Transverse colon (tissue), 4 donors: ENCODE measurements at regions not wholly inside any gene's neighbourhood (a gene's known extent, or its start where the extent isn't known, plus 50 kb on each side); places are given as distances from the start of the nearest gene placed in this dataset.

Experiments
- DNase-seq: peaks from one replicate; pipeline ENCODE4 v3.0.0-alpha.2; 2019
- H3K27ac ChIP-seq, 4 donors: fragments of 200-600 bp; sonication (generic); 2 replicates each; pipeline ENCODE4 v1.5.1; 2016 to 2018; ENCODE audit warnings: inconsistent platforms in 4 of 4
- H3K27me3 ChIP-seq: fragments of 200-600 bp; sonication (generic); 2 replicates; pipeline ENCODE4 v1.5.1; 2017; ENCODE audit warnings: inconsistent platforms
- H3K36me3 ChIP-seq, 4 donors: fragments of 200-600 bp; sonication (generic); 2 replicates each; pipeline ENCODE4 v1.5.1; 2017 to 2019; ENCODE audit warnings: inconsistent platforms in 4 of 4
- H3K4me1 ChIP-seq, 4 donors: fragments of 200-600 bp; sonication (generic); 2 replicates each; pipeline ENCODE4 v1.5.1; 2017 to 2020; ENCODE audit warnings: inconsistent platforms in 4 of 4
- H3K4me3 ChIP-seq, 4 donors: fragments of 200-600 bp; sonication (generic); 1 replicate in 1 of 4; 2 replicates in 3 of 4; pipeline versions ENCODE4 v1.5.1 to v1.6.1; 2017 to 2019; ENCODE audit warnings: inconsistent platforms in 4 of 4
- H3K9me3 ChIP-seq, 2 donors: fragments of 200-600 bp; sonication (generic); 2 replicates each; pipeline ENCODE4 v1.5.1; 2017 to 2019; ENCODE audit warnings: inconsistent platforms in 2 of 2
- EP300 ChIP-seq: sonication (generic); formaldehyde crosslinking; IDR thresholded peaks from one replicate; pipeline ENCODE4 v1.6.1; 2017; ENCODE audit warnings: antibody characterized with exemption, low read depth
- POLR2A ChIP-seq: fragments of 450-650 bp; IDR thresholded peaks from one replicate; pipeline ENCODE4 v1.6.1; 2016; ENCODE audit warnings: antibody characterized with exemption, mild to moderate bottlenecking, moderate library complexity
- POLR2AphosphoS5 ChIP-seq, 3 donors: sonication (generic); formaldehyde crosslinking; IDR thresholded peaks; one replicate each; pipeline ENCODE4 v1.6.1; 2016; ENCODE audit warnings: antibody characterized with exemption in 3 of 3
- WGBS, 2 donors: methylation state at CpG; one replicate each; pipeline ENCODE4 v1.1.5; 2018; ENCODE audit warnings: low coverage in 1 of 2; 5-methylcytosine and 5-hydroxymethylcytosine counted together
- in situ Hi-C, 4 donors: fragments of 200-750 bp; cut with MboI; loops; one replicate each; pipeline versions ENCODE4 v1.15.0 to v1.15.1; 2017; ENCODE audit warnings: low sequenced_read_pairs in 3 of 4, low pct_ligation_motif_present in 1 of 4, low pct_unique_long_range_greater_than_20kb in 1 of 4
- intact Hi-C: fragments of 100-400 bp; cut with DNase I; formaldehyde crosslinking; loops from one replicate; pipeline ENCODE4 v1.15.1; 2023; ENCODE audit warnings: low total_unique reads
- TF ChIP-seq, protein P1 (sequence below), 5 experiments: fragments of 200-600 bp in 3 of 5; fragments of 450-650 bp in 2 of 5; sonication (generic) in 3 of 5; IDR thresholded peaks; 1 replicate in 2 of 5; 2 replicates in 3 of 5; pipeline ENCODE4 v1.5.1; 2016 to 2017; ENCODE audit warnings: antibody characterized with exemption in 5 of 5, inconsistent platforms in 3 of 5, mild to moderate bottlenecking in 2 of 5, moderate library complexity in 1 of 5

- in situ Hi-C loops (no loop called here), intact Hi-C loops (no loop called here)
- H3K36me3 ChIP-seq = no peaks in the 10 kb centered on the region
- H3K27me3 ChIP-seq = no peaks in the 10 kb centered on the region
- H3K4me3 ChIP-seq = no peak overlapping the region
- no peak for DNase-seq
- no peak for TF ChIP-seq EP300
- no peak for TF ChIP-seq POLR2A
- TF ChIP-seq, protein P1, sequence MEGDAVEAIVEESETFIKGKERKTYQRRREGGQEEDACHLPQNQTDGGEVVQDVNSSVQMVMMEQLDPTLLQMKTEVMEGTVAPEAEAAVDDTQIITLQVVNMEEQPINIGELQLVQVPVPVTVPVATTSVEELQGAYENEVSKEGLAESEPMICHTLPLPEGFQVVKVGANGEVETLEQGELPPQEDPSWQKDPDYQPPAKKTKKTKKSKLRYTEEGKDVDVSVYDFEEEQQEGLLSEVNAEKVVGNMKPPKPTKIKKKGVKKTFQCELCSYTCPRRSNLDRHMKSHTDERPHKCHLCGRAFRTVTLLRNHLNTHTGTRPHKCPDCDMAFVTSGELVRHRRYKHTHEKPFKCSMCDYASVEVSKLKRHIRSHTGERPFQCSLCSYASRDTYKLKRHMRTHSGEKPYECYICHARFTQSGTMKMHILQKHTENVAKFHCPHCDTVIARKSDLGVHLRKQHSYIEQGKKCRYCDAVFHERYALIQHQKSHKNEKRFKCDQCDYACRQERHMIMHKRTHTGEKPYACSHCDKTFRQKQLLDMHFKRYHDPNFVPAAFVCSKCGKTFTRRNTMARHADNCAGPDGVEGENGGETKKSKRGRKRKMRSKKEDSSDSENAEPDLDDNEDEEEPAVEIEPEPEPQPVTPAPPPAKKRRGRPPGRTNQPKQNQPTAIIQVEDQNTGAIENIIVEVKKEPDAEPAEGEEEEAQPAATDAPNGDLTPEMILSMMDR (IDR thresholded peaks at IDR 0.05) = no peak
- TF ChIP-seq POLR2AphosphoS5 (IDR thresholded peaks at IDR 0.05) = no peak
- 90 to 94% methylated on average over 3 of the region's 3 CpGs for WGBS, 2 donors
- H3K27ac ChIP-seq = no peak overlapping the region
- H3K9me3 ChIP-seq = no peaks in the 10 kb centered on the region
- H3K4me1 ChIP-seq = no peaks in the 10 kb centered on the region
Measured at GRCh38 chr14:58711382-58711781, 73.6 kb downstream of the DACT1 start.

- 76 to 100% methylated on average over 1 to 6 of the region's 6 CpGs for WGBS, 2 donors
Measured at GRCh38 chr14:58712357-58712756, 74.6 kb downstream of the DACT1 start.

GRCh38 chr14:58713677-58714076, 75.9 kb downstream of the DACT1 start:
- intact Hi-C loops = no loop called here
- Histone ChIP-seq H3K36me3 (no peaks in the 10 kb centered on the region), H3K9me3 (no peaks in the 10 kb centered on the region), H3K27ac (no peak overlapping the region), H3K4me3 (no peak overlapping the region), H3K27me3 (no peaks in the 10 kb centered on the region), H3K4me1 (peaks cover 0 to 7% (median 0%) of the 10 kb centered on the region in 4 donors)
- no peak for DNase-seq
- in situ Hi-C loops = no loop called here
- WGBS, 2 donors = 56 to 67% methylated on average over 5 of the region's 5 CpGs
- TF ChIP-seq POLR2A = no peak
- TF ChIP-seq EP300 = no peak
- TF ChIP-seq, protein P1 (IDR thresholded peaks at IDR 0.05) = no peak
- TF ChIP-seq POLR2AphosphoS5 (IDR thresholded peaks at IDR 0.05) = no peak

More at GRCh38 chr14:58712357-58712756, 74.6 kb downstream of the DACT1 start:
- intact Hi-C loops (no loop called here), in situ Hi-C loops (no loop called here)
- no peak overlapping the region for H3K27ac ChIP-seq
- H3K9me3 ChIP-seq = no peaks in the 10 kb centered on the region
- no peak for DNase-seq
- no peak for TF ChIP-seq EP300
- no peak for TF ChIP-seq POLR2A
- TF ChIP-seq, protein P1 (IDR thresholded peaks at IDR 0.05) = no peak
- no peak for TF ChIP-seq POLR2AphosphoS5 (IDR thresholded peaks at IDR 0.05)
- H3K36me3 ChIP-seq = no peaks in the 10 kb centered on the region
- no peak overlapping the region for H3K4me3 ChIP-seq
- H3K4me1 ChIP-seq = peaks cover 0 to 7% (median 0%) of the 10 kb centered on the region in 4 donors
- no peaks in the 10 kb centered on the region for H3K27me3 ChIP-seq

DNA sequence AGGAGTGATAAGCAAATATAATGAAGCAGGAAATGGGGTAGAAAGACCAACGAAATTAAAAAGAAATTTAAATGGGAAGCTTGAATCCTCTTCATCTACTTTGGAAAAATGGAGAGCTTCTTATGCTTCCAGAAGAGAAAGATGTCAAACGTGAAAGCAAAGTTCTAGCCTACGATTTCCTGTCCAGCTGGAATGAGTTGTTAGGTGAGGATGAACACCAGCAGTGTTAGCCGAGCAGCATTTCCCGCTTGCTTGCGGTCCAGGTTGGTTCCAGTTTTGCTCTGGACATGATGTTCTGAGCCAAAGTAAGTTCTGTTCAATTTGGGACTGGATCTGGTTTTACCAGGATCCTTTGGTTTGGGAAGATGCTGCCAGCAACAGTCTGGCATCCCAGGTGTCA, 78.9 kb downstream of the DACT1 start:
- WGBS, 2 donors = 52 to 59% methylated on average over 3 to 6 of the region's 6 CpGs
- in situ Hi-C loops = no loop called here
- no peak for DNase-seq
- intact Hi-C loops = no loop called here
- Histone ChIP-seq H3K27me3 (no peaks in the 10 kb centered on the region), H3K9me3 (no peaks in the 10 kb centered on the region), H3K27ac (peak overlapping the region in 2 of 4 donors; percentile 34 to 44), H3K36me3 (no peaks in the 10 kb centered on the region), H3K4me3 (no peak overlapping the region), H3K4me1 (peaks cover 0 to 7% (median 0%) of the 10 kb centered on the region in 4 donors)
- TF ChIP-seq POLR2A (no peak), POLR2AphosphoS5 (IDR thresholded peaks at IDR 0.05) (no peak), EP300 (no peak)
- TF ChIP-seq, protein P1 (IDR thresholded peaks at IDR 0.05) = no peak
